Activated CD4-positive, alpha-beta T cell treated with anti-CD3 and anti-CD28 coated beads, Interleukin-2, amount 50 U/mL, for 48 hours (primary cell): ENCODE measurements at regions not wholly inside any gene's neighbourhood (a gene's known extent, or its start where the extent isn't known, plus 50 kb on each side); places are given as distances from the start of the nearest gene placed in this dataset.

Experiments
- DNase-seq, 2 experiments: peaks; one replicate each; pipeline ENCODE4 v3.0.0-alpha.2; 2020

DNA sequence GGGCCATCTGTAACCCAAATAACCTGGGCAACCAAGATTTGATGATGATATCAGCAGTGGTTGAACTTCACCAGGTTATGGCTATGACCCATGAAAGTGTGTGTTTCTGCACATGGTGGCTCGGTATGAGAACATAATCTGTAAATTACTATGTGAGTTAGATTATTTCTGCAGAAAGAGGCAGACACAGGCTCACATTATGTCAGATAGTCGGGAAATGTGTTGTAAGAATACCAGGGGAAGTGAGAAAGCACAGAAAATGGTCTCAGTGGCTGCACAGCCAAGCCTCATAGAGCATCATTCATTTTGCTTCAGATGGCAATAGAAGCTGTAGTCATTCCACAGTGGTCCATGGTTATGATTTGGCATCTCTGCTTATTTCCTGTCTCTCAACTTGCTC lies 63.0 kb upstream of the RBPJ start:
- DNase-seq, result no peak

DNA sequence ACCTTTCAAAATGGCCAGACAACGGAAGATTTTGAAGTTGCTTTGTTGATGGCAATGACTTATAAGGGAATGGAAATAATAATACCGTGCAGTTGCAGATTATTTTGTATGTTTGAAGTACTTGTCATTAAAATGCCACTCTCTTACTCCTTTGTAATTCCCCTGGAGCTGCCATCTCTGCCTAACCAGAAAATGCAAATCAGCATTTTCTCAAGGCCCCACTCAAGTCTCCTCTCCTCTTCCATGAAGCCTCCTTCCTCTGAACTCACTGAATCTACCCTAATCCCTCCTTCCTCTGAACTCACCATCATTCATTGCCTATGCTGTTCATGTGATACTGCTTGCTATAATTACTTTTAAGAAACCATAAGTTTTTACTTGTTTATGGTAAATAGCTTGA lies 60.2 kb upstream of the RBPJ start:
- no peak for DNase-seq

DNA sequence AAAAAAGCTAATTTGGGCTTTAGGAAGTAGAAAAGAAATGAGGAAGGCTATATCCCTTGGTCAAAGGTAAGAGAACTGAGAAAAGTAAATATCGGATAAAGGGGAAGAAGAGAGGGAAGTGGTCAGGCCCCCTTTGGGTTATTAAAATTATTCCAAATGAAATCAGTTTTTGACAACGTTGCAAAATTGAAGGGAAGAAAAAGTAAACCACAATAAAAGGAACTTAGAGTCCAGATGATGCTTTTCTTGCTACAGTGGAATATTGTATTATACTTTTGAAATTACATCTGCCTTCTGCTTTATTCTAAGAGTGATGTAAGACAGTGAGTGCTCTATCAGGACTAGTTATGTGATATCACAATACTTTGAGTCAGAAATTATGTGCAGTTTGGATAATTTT lies 59.4 kb upstream of the RBPJ start:
- no peak for DNase-seq

DNA sequence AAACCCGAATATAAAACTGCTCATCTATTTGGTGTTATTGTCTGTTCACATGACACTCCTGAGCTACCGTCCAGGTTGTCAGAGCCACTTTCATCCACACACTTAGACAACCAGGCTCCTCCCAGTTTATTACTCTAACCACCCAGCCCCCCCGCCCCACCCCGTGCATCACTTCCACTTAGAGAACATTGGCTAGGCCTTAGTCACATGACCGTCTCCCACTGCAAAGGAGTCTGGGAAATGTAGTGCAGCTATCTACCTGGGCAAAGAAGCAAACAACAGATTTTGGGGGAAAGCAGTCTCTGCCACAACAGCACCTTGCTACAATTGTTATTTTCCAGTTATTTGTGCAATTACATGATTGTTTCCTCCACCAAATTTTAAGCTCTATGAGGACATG lies 57.6 kb upstream of the RBPJ start:
- DNase-seq, result no peak

DNA sequence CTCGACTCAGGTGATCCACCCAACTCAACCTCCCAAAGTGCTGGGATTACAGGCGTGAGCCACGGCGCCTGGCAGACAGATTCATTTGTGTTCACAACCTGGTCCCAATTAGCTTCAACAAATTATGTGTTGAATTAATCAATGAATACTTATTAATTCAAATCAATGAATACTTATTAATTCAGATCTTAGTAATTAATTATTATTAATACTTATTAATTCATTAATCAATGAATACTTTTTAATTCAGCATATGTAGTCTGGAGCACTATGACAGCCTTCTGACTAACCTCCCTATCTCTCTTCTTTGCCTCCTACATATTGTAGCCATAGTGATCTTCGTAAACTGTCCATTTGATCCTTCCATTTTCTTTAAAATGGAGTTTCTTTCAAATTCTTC lies 56.7 kb upstream of the RBPJ start:
- no peak for DNase-seq

DNA sequence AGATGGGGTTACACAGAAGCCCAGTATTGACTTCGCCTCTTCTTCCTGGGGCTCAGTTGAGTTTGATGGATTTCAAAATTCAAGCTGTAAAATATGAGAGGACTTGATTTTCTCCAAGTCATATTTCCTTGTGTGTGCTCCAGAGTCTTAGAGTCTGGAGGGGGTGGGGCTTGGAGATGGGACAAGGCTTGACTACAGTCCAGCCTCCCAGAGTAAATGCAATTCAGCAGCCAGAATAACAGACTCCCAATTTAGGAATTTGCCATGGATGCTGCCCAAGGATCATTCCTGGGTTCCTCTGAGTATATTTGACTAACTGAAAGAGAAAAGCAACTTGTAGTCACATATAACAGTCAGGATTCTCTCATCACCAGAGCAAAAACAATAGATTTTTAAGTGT lies 53.7 kb upstream of the RBPJ start:
- DNase-seq, result no peak

DNA sequence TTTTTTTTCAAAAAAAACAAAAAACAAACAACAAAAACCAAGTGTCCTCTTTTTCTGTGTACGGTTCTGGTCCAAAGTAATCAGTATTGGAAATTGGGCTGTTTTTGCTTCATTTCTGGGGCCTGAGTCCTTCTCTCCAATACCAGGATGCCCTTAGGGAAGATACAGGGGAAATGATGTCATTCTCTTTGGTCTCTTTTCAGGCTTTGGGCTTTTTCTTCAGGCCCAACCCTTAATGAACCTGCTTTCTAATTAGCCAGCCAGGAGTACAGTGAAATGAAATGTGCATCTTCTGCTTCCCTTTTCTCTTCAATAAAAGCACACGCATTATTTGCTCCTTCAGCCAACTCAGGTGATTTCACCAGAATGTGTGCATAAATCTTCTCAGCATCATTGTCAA lies 52.6 kb upstream of the RBPJ start:
- no peak for DNase-seq

DNA sequence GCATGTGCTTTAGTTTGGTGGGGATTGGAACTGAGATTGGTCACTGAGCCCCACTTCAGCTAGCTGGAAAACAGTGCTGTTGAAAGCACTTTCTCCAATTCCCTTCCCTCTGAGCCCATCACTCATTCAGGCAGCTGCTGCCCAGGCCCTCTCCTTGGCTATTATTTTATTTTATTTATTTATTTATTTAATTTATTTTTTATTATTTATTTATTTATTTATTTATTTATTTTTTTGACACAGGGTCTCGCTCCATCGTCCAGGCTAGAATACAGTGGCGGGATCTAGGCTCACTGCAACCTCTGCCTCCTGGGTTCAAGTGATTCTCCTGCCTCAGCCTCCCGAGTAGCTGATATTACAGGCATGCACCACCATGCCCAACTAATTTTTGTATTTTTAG lies 51.8 kb upstream of the RBPJ start:
- no peak for DNase-seq
